SH-SY5Y (cell line): ENCODE measurements at regions not wholly inside any gene's neighbourhood (a gene's known extent, or its start where the extent isn't known, plus 50 kb on each side); places are given as distances from the start of the nearest gene placed in this dataset.

Experiments used
- GATA2 ChIP-seq: IDR thresholded peaks from 2 replicates; pipeline ENCODE4 v1.6.1; 2011; ENCODE audit warnings: mild to moderate bottlenecking, low read depth, low read length
- GATA3 ChIP-seq: IDR thresholded peaks from 2 replicates; pipeline ENCODE4 v1.6.1; 2011; ENCODE audit warnings: low read depth, mild to moderate bottlenecking, low read length, moderate library complexity

DNA sequence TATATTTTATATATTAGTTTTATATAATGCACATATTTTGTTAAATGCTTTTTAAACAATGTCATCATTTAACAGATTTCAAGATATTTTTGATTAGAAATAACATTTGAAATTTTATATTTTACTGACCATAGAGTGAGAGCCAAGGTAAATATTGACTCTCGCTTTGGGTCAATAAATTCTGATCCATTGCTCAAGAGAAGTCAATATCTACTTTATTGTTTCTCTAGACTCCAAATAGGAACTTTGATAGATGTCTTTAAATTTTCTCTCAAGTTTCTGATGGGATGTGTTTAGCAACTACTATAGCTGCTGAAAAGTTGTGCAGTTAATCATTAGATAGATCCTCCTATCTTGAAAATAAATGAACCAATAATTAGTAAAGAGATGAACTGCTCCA is 61.4 kb upstream of the ATXN7L3B start:
- TF ChIP-seq GATA3, result no peak
- no peak for TF ChIP-seq GATA2
